HCT116 (cell line): ENCODE measurements at regions not wholly inside any gene's neighbourhood (a gene's known extent, or its start where the extent isn't known, plus 50 kb on each side); places are given as distances from the start of the nearest gene placed in this dataset.

Experiments used
- ATAC-seq: fragments of 200-7000 bp; cut with Tn5 transposase; 2 replicates; pipeline ENCODE4 v1.9.1; 2020; ENCODE audit warnings: mild to moderate bottlenecking, moderate library complexity
- BruUV-seq: library from RNA; stranded (reverse); fragments of 400-500 nt; replicated peaks from 2 replicates; lab custom pipeline; 2021; lab: Mats Ljungman, UMichigan
- CTCF ChIA-PET: fragments of 300-600 bp; sonication (Branson Sonifier 250); formaldehyde crosslinking; loops from one replicate; lab custom pipeline; 2021; ENCODE audit warnings: antibody characterized with exemption; lab: Charles Lee
- POLR2A ChIA-PET: fragments of 300-600, 350-600 bp; sonication (Branson Sonifier 250); formaldehyde crosslinking; loops from one replicate; lab custom pipeline; 2021; ENCODE audit warnings: antibody characterized with exemption; lab: Charles Lee
- RAD21 ChIA-PET, 2 experiments: fragments of 300-600 bp; sonication (Branson Sonifier 250); formaldehyde crosslinking; loops; one replicate each; lab custom pipeline; 2023; ENCODE audit warnings: low total read pairs in 2 of 2; ENCODE audit not compliant: uncharacterized antibody in 2 of 2, unreplicated experiment in 2 of 2, low non-redundant PET in 1 of 2; lab: Charles Lee
- DNase-seq: peaks from one replicate; pipeline ENCODE4 v3.0.0-alpha.2; 2010; ENCODE audit warnings: low read depth, low spot score
- H2AFZ ChIP-seq: fragments of 200-600 bp; shearing (Covaris generic), sonication (generic); 2 replicates; pipeline ENCODE4 v1.6.1; 2017; ENCODE audit warnings: low read depth, mixed run types, mixed read lengths, antibody characterized with exemption, low read length; ENCODE audit not compliant: poor library complexity, severe bottlenecking
- H3K27ac ChIP-seq: 2 replicates; pipeline ENCODE4 v1.5.1; 2012; ENCODE audit warnings: low read depth, low read length
- H3K27me3 ChIP-seq: fragments of 200-600 bp; sonication (generic); 2 replicates; pipeline ENCODE4 v1.6.1; 2016; ENCODE audit warnings: mixed run types, low read length, mixed read lengths; ENCODE audit not compliant: insufficient read depth
- H3K36me3 ChIP-seq, 2 experiments: fragments of 200-500 bp in 1 of 2; fragments of 200-600 bp in 1 of 2; sonication (Bioruptor generic) in 1 of 2; sonication (generic) in 1 of 2; 2 replicates each; pipeline versions ENCODE4 v1.5.1 to v1.6.1; 2014 to 2016; ENCODE audit warnings: low read length in 2 of 2, inconsistent platforms in 1 of 2, mixed read lengths in 1 of 2, mixed run types in 1 of 2; ENCODE audit not compliant: insufficient read depth in 2 of 2, control insufficient read depth in 1 of 2
- H3K4me1 ChIP-seq, 2 experiments: fragments of 200-600 bp in 1 of 2; sonication (generic) in 1 of 2; 2 replicates each; pipeline versions ENCODE4 v1.5.1 to v1.6.1; 2012 to 2017; ENCODE audit warnings: low read length in 2 of 2, inconsistent platforms in 1 of 2, mild to moderate bottlenecking in 1 of 2, mixed read lengths in 1 of 2, mixed run types in 1 of 2, moderate library complexity in 1 of 2; ENCODE audit not compliant: insufficient read depth in 2 of 2, control insufficient read depth in 1 of 2
- H3K4me2 ChIP-seq: fragments of 200-600 bp; sonication (generic); 2 replicates; pipeline ENCODE4 v1.6.1; 2017; ENCODE audit warnings: mixed run types, low read length, mixed read lengths
- H3K4me3 ChIP-seq, 2 experiments: fragments of 200-600 bp in 1 of 2; sonication (generic) in 1 of 2; replicated peaks in 1 of 2; 2 replicates each; pipeline ENCODE4 v1.5.1; 2011 to 2016; ENCODE audit warnings: low read length in 2 of 2, control low read depth in 1 of 2, low read depth in 1 of 2, mild to moderate bottlenecking in 1 of 2, mixed read lengths in 1 of 2, mixed run types in 1 of 2
- H3K79me2 ChIP-seq: fragments of 200-600 bp; sonication (generic); 2 replicates; pipeline ENCODE4 v1.6.1; 2017; ENCODE audit warnings: mild to moderate bottlenecking, mixed run types, low read length, moderate library complexity, mixed read lengths; ENCODE audit not compliant: insufficient read depth
- H3K9ac ChIP-seq: fragments of 200-600 bp; sonication (generic); 2 replicates; pipeline ENCODE4 v1.6.1; 2016; ENCODE audit warnings: low read length, mixed read lengths
- H3K9me2 ChIP-seq: fragments of 200-600 bp; sonication (generic), shearing (Covaris generic); 2 replicates; pipeline ENCODE4 v1.6.1; 2017; ENCODE audit warnings: mixed run types, mild to moderate bottlenecking, moderate library complexity; ENCODE audit not compliant: insufficient read depth
- H3K9me3 ChIP-seq, 2 experiments: fragments of 200-500 bp in 1 of 2; fragments of 200-600 bp in 1 of 2; sonication (Bioruptor generic) in 1 of 2; sonication (generic) in 1 of 2; 2 replicates each; pipeline ENCODE4 v1.6.1; 2014 to 2017; ENCODE audit warnings: low read length in 2 of 2, mixed read lengths in 2 of 2, inconsistent platforms in 1 of 2, low read depth in 1 of 2, mild to moderate bottlenecking in 1 of 2, mixed run types in 1 of 2, moderate library complexity in 1 of 2; ENCODE audit not compliant: control insufficient read depth in 1 of 2, insufficient read depth in 1 of 2
- H4K20me1 ChIP-seq: fragments of 200-600 bp; sonication (generic), shearing (Covaris generic); 2 replicates; pipeline ENCODE4 v1.6.1; 2017; ENCODE audit warnings: mixed run types, mild to moderate bottlenecking, moderate library complexity; ENCODE audit not compliant: insufficient read depth
- ATF3 ChIP-seq: IDR thresholded peaks from 2 replicates; pipeline ENCODE4 v1.6.1; 2012
- CBX3 ChIP-seq: IDR thresholded peaks from 2 replicates; pipeline ENCODE4 v1.6.1; 2012; ENCODE audit warnings: low read depth
- CEBPB ChIP-seq: IDR thresholded peaks from 2 replicates; pipeline ENCODE4 v1.6.1; 2012; ENCODE audit warnings: low read depth
- CTCF ChIP-seq, 3 experiments: fragments of 200-600 bp in 1 of 3; sonication (generic) in 1 of 3; IDR thresholded peaks in 2 of 3; conservative IDR thresholded peaks in 1 of 3; 2 replicates each; pipeline ENCODE4 v1.5.1; 2012 to 2017; ENCODE audit warnings: low read depth in 2 of 3, low read length in 2 of 3, antibody characterized with exemption in 1 of 3, borderline replicate concordance in 1 of 3, control low read depth in 1 of 3, mild to moderate bottlenecking in 1 of 3, mixed read lengths in 1 of 3, mixed run types in 1 of 3, moderate library complexity in 1 of 3; ENCODE audit not compliant: insufficient read depth in 1 of 3
- EGR1 ChIP-seq: IDR thresholded peaks from 2 replicates; pipeline ENCODE4 v1.6.1; 2012; ENCODE audit warnings: low read depth
- ELF1 ChIP-seq: IDR thresholded peaks from 2 replicates; pipeline ENCODE4 v1.6.1; 2012; ENCODE audit warnings: low read depth, borderline replicate concordance
- EZH2 ChIP-seq: fragments of 200-600 bp; sonication (generic); IDR thresholded peaks from 2 replicates; pipeline ENCODE4 v1.6.1; 2017; ENCODE audit warnings: antibody characterized with exemption, mixed run types
- FOSL1 ChIP-seq: IDR thresholded peaks from 2 replicates; pipeline ENCODE4 v1.6.1; 2012; ENCODE audit warnings: low read depth
- POLR2A ChIP-seq: IDR thresholded peaks from 2 replicates; pipeline ENCODE4 v1.7.0; 2011; ENCODE audit warnings: borderline replicate concordance; ENCODE audit not compliant: insufficient read depth, insufficient read length; ENCODE audit errors: extremely low read depth
- POLR2AphosphoS5 ChIP-seq: IDR thresholded peaks from 2 replicates; pipeline ENCODE4 v1.6.1; 2011; ENCODE audit warnings: mild to moderate bottlenecking, low read depth, low read length, moderate library complexity
- RAD21 ChIP-seq: IDR thresholded peaks from 2 replicates; pipeline ENCODE4 v1.6.1; 2012; ENCODE audit warnings: low read depth, mild to moderate bottlenecking
- SIN3A ChIP-seq: IDR thresholded peaks from 2 replicates; pipeline ENCODE4 v1.6.1; 2012; ENCODE audit warnings: low read depth
- SP1 ChIP-seq: IDR thresholded peaks from 2 replicates; pipeline ENCODE4 v1.6.1; 2012; ENCODE audit warnings: low read depth
- SRF ChIP-seq: IDR thresholded peaks from 2 replicates; pipeline ENCODE4 v1.6.1; 2012; ENCODE audit warnings: low read depth
- TCF7L2 ChIP-seq: IDR thresholded peaks from 2 replicates; pipeline ENCODE4 v1.7.0; 2011; ENCODE audit warnings: borderline replicate concordance, inconsistent platforms; ENCODE audit not compliant: insufficient read depth, insufficient read length; ENCODE audit errors: extremely low read depth
- YY1 ChIP-seq: IDR thresholded peaks from 2 replicates; pipeline ENCODE4 v1.6.1; 2011; ENCODE audit warnings: low read length, low read depth, moderate library complexity, mild to moderate bottlenecking; ENCODE audit not compliant: insufficient replicate concordance; ENCODE audit errors: extremely low read depth
- ZBTB33 ChIP-seq: IDR thresholded peaks from 2 replicates; pipeline ENCODE4 v1.6.1; 2011; ENCODE audit warnings: mild to moderate bottlenecking, low read length, moderate library complexity; ENCODE audit not compliant: insufficient replicate concordance; ENCODE audit errors: extremely low read depth
- ZFX ChIP-seq: fragments of 450-650 bp; IDR thresholded peaks from 2 replicates; pipeline ENCODE4 v1.6.1; 2017
- ZNF274 ChIP-seq: fragments of 200-500 bp; sonication (Bioruptor generic); IDR thresholded peaks from 2 replicates; pipeline ENCODE4 v1.6.1; 2014; ENCODE audit warnings: mild to moderate bottlenecking, low read depth, low read length, inconsistent platforms
- intact Hi-C: fragments of 100-400 bp; cut with micrococcal nuclease; formaldehyde crosslinking; loops from 2 replicates; pipeline ENCODE4 v1.10.0; 2022

GRCh38 chr16:58809213-58809612, 75.1 kb upstream of the GOT2 start:
- Histone ChIP-seq H3K36me3 (no peaks in the 10 kb centered on the region), H3K4me3 (no peak overlapping the region), H3K79me2 (no peaks in the 10 kb centered on the region), H3K4me2 (no peak overlapping the region), H3K4me1 (no peaks in the 10 kb centered on the region), H3K27ac (no peak overlapping the region), H3K27me3 (no peaks in the 10 kb centered on the region), H2AFZ (no peak overlapping the region), H4K20me1 (no peaks in the 10 kb centered on the region), H3K9me2 (no peaks in the 10 kb centered on the region), H3K9ac (no peak overlapping the region), H3K9me3 (no peaks in the 10 kb centered on the region)
- ChIA-PET POLR2A (no interaction called here), RAD21 (no interaction called here), CTCF (no interaction called here)
- TF ChIP-seq POLR2AphosphoS5: no peak
- no peak for DNase-seq
- intact Hi-C loops: no loop called here
- no peak for ATAC-seq
- no TSS peak for BruUV-seq

GRCh38 chr16:58807276-58807675, 73.2 kb upstream of the GOT2 start:
- no peaks in the 10 kb centered on the region for H3K79me2 ChIP-seq
- DNase-seq (no peak), ATAC-seq (no peak)
- no peaks in the 10 kb centered on the region for H3K9me2 ChIP-seq
- H3K4me1 ChIP-seq: no peaks in the 10 kb centered on the region
- BruUV-seq: no TSS peak
- H3K27ac ChIP-seq: no peak overlapping the region
- no peak overlapping the region for H3K4me2 ChIP-seq
- ChIA-PET POLR2A (no interaction called here), RAD21 (no interaction called here), CTCF (no interaction called here)
- H2AFZ ChIP-seq: no peak overlapping the region
- no peaks in the 10 kb centered on the region for H3K27me3 ChIP-seq
- no peak overlapping the region for H3K4me3 ChIP-seq
- H4K20me1 ChIP-seq: no peaks in the 10 kb centered on the region
- no peaks in the 10 kb centered on the region for H3K36me3 ChIP-seq
- no peak overlapping the region for H3K9ac ChIP-seq
- intact Hi-C loops: no loop called here
- H3K9me3 ChIP-seq: peaks cover 0 to 6% of the 10 kb centered on the region in 2 experiments; a peak in 1 of 4 replicates
- TF ChIP-seq RAD21: no peak
- TF ChIP-seq SIN3A: no peak
- TF ChIP-seq POLR2A: no peak
- TF ChIP-seq CTCF (IDR thresholded peaks at IDR 0.05 in 2 of 3, conservative IDR thresholded peaks at IDR 0.05 in 1 of 3; ENCODE audit: borderline replicate concordance in 1 of 3, insufficient read depth in 1 of 3, low read depth in 2 of 3, low read length in 2 of 3): no peak
- no peak for TF ChIP-seq EZH2
- TF ChIP-seq EGR1: no peak
- TF ChIP-seq CBX3: no peak
- no peak for TF ChIP-seq ELF1
- no peak for TF ChIP-seq SRF
- TF ChIP-seq FOSL1: no peak
- no peak for TF ChIP-seq POLR2AphosphoS5
- TF ChIP-seq ZFX: no peak
- TF ChIP-seq CEBPB: no peak
- TF ChIP-seq SP1: no peak
- no peak for TF ChIP-seq TCF7L2
- no peak for TF ChIP-seq ZBTB33
- TF ChIP-seq ZNF274: no peak
- TF ChIP-seq YY1: no peak
- TF ChIP-seq ATF3: no peak
